Erythroblast (primary cell): ENCODE measurements at regions not wholly inside any gene's neighbourhood (a gene's known extent, or its start where the extent isn't known, plus 50 kb on each side); places are given as distances from the start of the nearest gene placed in this dataset.

ENCODE experiments used
- GATA1 ChIP-seq: IDR thresholded peaks from 2 replicates; pipeline ENCODE4 v1.6.1; 2011; ENCODE audit warnings: low read depth, mild to moderate bottlenecking, control low read depth, low read length, moderate library complexity
- POLR2A ChIP-seq: IDR thresholded peaks from 2 replicates; pipeline ENCODE4 v1.6.1; 2011; ENCODE audit warnings: mild to moderate bottlenecking, low read length

GRCh38 chr6:85771455-85771854, 128.8 kb upstream of the SYNCRIP start:
- TF ChIP-seq POLR2A: no peak
- no peak for TF ChIP-seq GATA1
